C4-2B (cell line): ENCODE measurements at regions not wholly inside any gene's neighbourhood (a gene's known extent, or its start where the extent isn't known, plus 50 kb on each side); places are given as distances from the start of the nearest gene placed in this dataset.

Source experiments
- H3K27ac ChIP-seq: fragments of 450-650 bp; 2 replicates; pipeline ENCODE4 v1.5.1; 2017
- CTCF ChIP-seq: fragments of 450-650 bp; conservative IDR thresholded peaks from 2 replicates; pipeline ENCODE4 v1.5.1; 2017; ENCODE audit warnings: mild to moderate bottlenecking
- ZFX ChIP-seq: fragments of 450-650 bp; IDR thresholded peaks from 2 replicates; pipeline ENCODE4 v1.6.1; 2017

DNA sequence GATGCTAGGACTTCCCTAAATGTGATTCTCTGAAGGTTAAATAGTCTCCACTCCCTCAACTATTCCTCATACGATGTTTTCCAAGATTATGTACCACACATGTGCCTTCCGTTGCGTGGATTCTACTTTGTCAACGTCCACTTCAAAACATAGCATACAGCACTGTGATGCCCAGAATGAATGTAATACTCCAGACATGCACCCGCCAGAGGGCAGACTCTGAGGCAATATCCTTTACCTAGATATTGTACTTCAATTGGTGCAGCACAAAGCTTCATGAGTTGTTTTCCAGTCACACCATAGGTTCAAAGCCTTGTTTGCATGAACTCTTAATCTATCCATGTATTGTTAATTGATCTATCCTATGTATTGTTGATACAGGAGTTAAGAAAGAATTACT lies 201.0 kb upstream of the NABP1 start:
- TF ChIP-seq ZFX, result no peak
- no peak for TF ChIP-seq CTCF
- no peak overlapping the region for H3K27ac ChIP-seq

GRCh38 chr2:191478799-191479679 lies 198.9 kb upstream of the NABP1 start:
- no peak overlapping the region for H3K27ac ChIP-seq
- TF ChIP-seq ZFX, result no peak
- TF ChIP-seq CTCF, result no peak

DNA sequence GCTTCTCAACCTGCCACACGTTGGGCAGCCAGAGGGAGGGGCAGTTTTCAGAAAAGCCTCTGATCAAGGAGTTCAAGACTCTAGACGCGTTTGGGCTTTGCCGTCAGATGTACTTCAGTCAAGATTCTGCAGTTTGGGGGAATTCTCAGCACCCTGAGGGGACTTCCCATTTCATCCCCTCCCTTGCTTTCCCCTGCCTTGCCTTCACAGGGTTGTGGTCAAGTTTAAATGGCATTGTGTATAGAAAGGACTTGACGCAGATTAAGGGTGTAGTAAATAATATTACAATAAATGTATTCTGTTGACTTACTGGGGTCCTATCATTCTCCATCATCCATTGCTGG lies 198.3 kb upstream of the NABP1 start:
- TF ChIP-seq CTCF (no peak), ZFX (no peak)
- H3K27ac ChIP-seq, result no peak overlapping the region

DNA sequence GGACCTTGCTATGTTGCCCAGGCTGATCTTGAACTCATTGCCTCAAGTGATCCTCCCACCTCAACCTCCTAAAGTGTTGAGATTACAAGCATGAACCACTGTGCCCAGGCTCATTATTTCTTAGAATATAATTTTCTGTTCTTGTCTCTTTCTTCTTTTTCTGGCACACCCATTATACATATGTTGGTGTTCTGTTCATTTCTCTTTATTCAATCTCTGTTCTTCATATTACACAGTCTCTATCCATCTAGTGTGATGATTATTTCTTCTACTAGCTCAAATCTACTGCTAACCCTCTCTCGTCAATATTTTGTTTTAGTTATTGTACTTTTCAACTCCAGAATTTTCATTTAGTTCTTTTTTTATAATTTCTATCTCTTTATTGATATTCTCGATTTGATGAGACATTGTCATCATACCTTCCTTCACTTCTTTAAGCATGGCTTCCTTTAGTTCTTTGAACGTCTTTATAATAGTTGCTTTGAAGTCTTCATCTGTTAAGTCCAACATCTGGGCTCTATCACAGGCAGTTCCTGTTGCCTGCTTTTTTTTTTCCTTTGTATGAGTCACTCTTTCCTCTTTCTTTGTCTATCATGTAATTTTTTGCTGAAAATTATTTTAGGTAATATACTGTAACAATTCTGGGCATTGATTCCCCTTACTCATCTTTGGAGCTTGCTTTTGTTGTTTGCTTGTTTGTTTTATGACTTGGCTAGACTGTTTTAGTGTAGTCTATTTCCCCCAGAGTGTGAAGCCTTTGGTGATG lies 196.4 kb upstream of the NABP1 start:
- H3K27ac ChIP-seq, result no peak overlapping the region
- TF ChIP-seq CTCF (no peak), ZFX (no peak)

DNA sequence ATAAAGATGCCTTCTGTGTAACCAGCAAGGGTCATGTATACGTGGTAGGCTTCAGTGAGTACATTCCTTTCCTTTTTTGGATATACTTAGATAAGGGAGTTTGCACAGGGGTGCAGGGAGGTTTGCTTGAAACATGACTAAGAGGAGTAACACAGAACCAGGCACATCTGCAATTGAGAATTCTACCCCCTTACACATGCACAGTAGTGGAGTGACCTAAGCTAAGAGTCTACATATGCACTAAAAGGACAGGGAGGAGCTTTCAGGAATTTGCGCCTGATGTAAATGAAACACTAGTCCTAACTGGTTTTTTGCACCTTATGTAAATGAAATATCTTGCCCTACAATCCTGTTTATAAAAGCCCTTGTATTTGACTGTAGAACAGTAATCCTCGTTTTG lies 194.8 kb upstream of the NABP1 start:
- TF ChIP-seq CTCF, result no peak
- TF ChIP-seq ZFX, result no peak

DNA sequence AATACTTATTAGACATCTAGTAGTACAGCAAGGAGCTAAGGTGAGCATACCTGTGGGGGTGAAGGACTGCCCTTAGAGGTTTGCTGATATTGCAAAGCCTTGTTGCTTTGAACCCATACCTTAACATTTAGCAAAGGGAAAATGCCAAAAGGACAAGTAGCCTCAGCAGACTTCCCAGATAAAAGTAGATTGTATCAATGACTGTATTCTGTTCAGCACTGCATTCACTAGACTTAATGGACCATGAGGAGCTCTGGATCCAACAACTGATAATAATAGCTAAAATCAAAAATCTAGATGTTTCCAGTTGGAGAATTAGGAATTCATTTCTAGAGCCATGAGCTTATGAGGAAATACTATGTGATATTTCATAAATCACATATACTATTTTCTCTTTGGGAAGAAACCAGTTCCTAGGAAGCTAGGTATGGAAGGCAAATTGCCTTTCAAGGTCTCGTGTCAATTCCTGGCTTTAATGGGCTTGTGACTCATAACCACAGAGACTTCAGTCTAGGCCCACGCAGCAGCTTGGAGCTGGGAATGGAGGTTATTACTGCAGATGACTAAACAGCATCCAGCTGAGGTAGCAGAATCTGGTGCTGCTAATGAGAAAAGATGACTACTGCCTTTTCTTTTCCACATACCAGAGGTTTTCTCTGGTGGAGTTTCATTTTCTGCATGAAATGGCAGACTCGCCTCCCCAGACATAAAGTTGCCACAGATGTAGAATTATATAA lies 191.2 kb upstream of the NABP1 start:
- H3K27ac ChIP-seq, result no peak overlapping the region
- no peak for TF ChIP-seq CTCF
- no peak for TF ChIP-seq ZFX

More for the DNA sequence above, 194.8 kb upstream of the NABP1 start:
- H3K27ac ChIP-seq, result no peak overlapping the region
